HG03565 (cell line): ENCODE measurements at regions not wholly inside any gene's neighbourhood (a gene's known extent, or its start where the extent isn't known, plus 50 kb on each side); places are given as distances from the start of the nearest gene placed in this dataset.

Experiments used
- ATAC-seq: cut with Tn5 transposase; IDR thresholded peaks from one replicate; pipeline ENCODE4 v1.9.1; 2021; ENCODE audit warnings: mild to moderate bottlenecking, moderate library complexity; ENCODE audit not compliant: unreplicated experiment

DNA sequence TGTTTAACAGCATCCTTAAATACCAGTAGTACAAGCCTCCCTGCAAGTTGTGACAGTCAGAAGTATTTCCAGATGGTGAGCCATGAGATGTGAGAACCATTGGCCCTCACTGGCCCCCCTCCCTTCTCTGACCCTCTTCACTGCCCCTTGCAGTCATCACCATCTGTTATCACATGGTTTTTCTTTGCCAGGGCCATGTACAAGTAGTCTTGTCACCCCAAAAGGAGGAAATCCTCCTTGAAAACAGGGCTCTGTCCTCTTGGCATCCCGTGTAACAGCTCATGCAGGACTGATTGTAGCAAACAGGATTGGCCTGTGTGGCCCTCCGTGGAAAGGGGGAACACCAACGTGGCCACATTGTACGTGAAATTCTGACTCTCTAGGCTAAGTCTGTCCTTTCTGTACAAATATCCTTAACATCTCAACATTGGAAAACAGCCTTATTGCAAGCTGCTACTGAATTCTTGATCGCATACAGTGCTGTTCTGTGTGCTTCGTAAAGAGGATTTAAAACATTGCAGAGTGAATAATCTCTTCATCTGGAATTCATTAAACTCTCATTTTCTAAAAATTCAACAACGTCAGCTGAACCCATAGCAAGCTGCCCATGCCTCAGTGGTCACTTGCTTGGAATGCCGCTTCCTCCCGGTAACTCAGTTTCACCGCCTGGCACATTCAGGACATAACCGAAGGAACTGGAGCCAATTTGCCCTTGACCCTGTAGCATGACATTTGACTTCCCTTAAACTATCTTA lies 171.7 kb downstream of the ATPSCKMT start:
- no peak for ATAC-seq

DNA sequence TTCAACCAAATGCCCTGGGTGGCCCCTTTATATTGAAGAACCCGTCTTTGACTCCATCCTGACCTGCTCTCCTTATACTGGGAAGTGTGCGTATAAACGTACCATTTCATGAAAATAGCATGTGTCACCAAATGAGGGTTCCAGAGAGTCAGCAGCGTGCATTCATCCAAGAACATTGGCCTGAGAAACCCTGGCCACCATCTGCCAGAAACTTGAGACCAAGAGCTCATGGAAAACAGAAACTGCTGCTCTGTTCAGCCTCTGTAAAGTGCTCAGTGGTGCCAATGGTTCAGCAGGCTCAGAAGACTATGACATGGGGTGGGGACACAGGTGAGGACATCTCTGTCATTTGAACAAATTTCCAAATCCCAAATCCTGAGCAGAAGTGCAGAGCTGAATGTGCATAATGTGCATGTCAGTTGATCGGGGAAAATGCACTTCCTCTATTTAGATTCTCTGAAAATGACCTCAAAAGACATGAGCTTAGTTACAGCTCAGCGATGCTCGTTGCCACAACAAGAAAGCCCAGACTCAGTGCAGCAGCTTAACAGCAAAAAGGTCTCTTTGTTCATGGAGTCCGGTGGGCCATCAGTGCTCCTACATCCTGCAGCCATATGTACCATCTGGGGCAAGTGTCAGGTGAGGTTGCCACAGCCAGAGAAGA lies 176.1 kb downstream of the ATPSCKMT start:
- ATAC-seq: no peak

DNA sequence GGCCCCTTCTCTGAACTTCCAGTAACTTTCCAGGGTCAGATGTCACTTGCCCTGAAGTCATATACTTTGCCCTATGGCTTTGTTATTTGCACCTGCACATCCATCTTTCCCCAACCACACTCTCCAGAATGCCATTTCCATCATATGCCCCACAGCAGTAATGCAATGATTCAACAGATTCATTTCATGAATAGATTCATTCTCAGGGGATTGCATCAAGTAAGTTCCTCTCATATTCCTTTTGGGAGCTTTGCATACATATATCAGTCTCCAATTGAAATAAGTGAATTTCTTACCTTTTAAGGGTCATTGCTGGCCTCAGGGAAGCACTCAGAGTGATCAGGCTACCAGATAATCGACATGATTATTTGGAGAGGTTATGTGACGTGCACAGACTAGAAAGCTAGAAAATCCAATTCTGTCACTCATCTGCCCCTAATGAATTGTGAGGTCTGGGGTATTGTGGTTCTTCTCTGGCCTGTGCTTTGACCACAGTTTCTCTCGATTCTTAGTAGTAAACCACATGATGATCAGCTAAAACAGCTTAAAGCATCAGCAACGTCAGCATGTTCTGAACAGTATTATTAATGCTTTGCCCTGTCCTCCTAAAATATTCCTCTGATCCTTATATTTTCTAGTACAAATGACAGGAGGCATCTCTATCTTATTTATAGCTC lies 179.9 kb downstream of the ATPSCKMT start:
- no peak for ATAC-seq

DNA sequence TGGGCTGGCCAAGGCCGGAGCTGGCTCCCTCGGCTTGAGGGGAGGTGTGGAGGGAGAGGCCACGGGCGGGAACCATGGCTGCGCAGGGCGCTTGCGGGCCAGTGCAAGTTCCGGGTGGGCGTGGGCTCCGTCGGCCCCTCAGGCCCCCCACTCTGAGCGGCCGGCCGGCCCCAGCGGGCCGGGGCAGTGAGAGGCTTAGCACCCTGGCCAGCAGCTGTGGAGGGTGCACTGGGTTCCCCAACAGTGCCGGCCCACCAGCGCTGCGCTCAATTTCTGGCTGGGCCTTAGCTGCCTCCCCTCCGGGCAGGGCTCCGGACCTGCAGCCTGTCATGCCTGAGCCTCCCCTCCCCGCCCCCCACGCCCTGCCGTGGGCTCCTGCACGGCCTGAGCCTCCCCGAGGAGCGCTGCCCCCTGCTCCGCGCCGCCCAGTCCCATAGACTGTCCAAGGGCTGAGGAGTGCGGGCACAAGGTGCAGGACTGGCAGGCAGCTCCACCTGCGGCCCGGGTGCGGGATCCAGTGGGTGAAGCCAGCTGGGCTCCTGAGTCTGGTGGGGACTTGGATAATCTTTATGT lies 184.2 kb downstream of the ATPSCKMT start:
- ATAC-seq: no peak

DNA sequence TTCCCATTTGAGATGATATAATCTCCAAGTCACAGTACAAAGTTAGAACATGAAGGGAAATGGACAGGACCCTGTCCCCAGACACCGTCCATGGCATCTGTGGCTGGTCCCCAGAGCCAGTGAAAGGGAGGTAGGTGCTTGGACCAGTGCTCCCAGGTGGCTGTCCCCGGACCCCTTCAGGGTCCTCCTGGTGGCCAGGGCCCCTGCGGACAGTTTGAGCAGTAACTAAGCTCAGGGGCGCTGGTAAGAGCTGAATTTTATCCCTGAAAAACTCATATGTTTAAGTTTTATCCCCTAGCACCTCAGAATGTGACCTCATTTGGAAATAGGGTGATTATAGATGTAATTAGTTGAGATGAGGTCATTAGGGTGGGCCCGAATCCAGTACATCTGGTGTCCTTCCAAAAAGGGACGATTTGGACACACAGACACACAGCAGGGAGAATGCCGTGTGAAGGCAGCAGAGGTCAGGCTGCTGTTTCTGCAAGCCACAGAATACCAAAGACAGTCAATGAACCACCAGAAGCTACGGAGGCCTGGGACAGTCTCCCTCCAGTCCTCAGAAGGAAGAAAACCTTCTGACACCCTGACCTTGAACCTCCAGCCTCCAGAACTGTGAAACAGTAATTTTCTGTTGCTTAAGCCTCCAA lies 185.0 kb downstream of the ATPSCKMT start:
- no peak for ATAC-seq

DNA sequence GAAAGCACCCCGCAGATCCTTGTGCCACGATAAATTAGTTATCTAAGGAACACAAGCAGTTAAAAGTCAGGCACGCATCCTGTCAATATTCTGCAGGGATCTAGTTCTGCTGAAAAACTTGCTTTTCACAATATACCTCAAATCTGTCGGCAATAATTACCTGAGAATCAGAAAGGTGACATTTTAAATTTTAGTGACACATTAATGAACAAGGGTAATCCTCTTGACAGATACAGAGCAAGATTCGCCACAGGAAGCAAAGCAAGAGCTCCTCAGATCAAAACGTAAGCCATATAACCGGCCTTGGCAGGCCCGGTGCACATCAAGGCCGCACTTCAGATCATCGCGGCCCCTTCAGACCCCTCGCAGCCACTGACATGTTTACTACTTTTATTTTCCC lies 185.7 kb downstream of the ATPSCKMT start:
- no peak for ATAC-seq

DNA sequence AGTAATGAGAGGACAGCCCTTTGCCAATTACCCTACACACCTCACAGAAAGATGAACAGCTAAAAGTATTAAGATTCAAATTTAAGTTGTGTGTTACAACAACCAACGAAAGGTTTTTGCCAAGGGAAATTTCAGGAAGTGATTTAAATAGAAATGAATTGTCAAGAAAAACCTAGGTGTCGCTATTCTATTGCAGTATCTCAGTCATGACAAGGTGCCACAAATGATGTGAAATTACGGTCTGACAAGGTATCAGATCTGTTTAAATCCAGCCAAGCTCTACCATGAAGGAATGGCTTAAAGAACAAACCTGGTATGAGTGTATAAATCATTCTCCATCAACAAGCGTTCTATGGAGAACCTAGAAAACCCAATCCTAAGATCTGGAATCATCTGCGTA lies 189.7 kb downstream of the ATPSCKMT start:
- ATAC-seq: no peak

DNA sequence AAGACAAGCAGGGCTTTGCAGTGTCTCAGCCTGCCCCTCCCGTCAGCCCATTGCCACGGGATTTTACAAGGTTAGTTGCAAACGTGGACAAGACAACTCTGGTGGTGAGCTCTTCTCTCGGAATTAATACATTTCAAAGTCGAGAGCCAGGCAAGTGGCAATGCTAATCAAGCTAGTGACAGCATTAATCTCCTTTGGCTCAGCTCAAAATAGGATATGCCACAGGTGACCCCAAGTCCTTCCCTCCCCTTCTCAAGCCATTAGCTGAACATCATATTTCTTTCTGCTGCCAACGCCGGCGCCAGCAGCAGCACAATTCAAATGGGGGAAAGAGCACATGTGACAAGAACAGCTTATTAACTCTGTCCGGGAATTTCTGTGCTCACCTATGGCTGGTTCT lies 190.1 kb downstream of the ATPSCKMT start:
- no peak for ATAC-seq

DNA sequence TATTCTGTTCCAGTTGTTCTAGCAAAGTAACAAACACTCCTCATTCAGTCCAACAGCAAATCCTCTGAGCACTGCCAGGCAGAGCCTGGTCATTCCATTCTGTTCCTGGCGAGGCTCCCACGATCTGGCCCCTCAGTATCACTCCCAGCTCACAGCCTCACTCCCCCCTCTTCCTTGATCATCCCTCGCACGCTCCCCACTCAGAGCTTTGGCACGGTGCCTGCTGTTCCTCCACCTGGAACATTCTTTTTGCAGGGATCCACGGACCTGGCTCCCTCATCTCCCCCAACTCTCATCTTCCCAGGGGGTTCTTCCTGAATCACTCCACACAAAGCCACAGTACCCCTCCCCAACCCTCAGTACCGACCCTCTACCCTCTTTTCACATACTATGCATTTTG lies 192.3 kb downstream of the ATPSCKMT start:
- no peak for ATAC-seq

DNA sequence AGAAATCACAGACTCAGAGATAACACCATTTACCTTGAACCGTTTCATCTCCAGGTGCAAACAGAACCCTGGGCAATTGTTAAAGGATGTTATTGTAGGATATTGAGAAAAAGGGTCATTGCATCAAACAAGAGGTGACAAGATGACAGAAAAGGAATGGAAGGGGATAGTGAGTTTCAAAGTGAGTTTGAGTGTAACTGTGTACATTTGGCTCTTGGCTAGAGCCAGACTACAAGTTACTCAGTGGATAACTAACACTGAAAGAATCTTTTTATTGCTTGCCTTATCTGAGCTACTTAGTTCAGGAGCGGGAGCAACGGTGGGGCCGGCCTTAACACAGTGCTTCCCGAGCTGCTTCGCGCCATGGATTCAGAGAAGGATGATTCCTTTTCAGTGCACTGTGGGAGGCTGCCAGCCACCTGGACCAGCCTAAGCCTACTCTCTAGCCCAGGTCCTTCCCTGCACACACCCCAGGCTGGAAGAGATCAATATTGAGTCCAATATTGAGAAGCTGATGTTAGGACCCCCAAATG lies 193.4 kb downstream of the ATPSCKMT start:
- no peak for ATAC-seq

DNA sequence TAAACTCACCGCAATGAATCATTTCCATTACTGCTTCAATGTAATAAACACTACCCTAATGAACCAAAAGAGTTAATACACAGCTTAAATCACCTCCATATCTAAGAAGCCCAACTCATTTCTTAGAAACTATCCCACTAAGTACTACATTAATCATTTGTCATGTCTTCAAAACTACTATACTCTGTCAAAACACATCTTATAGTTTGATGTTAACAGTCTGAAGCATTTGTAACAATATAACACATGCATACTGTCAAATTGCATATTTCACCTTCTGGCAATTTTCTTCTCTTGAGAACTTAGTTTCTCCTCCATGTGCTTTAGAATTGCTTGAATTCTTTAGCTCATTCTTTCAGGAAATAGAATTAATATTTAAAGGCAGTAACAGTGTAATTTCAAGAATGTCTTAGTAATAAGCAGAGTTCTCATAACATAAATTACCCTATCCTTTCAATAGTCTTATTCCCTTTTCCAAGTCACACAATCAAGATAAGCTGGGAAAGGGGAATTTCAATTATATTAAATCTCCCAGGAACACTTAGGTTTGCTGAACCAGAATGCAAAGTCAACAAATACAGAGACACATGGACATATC lies 199.7 kb downstream of the ATPSCKMT start:
- ATAC-seq: no peak

DNA sequence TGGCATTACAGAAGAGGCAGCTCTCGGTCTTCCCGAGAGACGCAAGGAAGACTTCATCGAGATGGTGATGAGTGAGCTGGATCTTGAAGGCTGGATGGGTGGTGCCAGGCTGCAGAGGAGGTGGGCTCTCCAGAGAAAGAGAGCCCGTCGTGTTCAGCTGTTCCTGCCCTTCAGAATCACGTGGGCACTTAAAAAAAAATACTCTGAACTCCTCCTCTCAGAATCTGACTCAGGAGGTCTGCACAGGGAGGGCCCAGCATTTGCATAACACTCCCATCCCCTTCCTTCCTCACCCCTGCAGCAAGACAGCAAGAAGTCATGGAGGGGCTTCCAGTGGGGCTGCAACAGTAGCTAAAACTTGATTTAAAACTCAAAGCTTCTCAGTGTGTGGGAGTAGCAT lies 203.0 kb downstream of the ATPSCKMT start:
- no peak for ATAC-seq

DNA sequence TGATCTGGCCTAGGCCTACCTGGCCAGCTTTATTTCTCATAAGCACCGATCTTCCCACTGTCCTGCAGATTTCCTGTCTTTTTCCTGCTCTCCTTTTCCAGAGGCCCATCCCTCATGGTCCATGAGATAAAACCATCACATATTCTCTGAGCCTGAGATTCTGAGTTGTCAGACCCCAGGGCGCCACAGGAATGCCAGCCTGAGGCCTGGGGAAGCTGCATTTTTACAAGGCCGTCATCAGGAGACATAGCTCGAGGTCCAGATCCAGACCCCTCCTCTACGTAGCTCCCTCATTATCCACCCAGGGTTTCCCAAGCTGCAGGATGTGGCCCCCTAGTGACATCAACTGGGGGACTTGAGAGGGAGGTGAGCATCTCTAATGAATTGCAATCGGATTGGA lies 204.3 kb downstream of the ATPSCKMT start:
- ATAC-seq: no peak

DNA sequence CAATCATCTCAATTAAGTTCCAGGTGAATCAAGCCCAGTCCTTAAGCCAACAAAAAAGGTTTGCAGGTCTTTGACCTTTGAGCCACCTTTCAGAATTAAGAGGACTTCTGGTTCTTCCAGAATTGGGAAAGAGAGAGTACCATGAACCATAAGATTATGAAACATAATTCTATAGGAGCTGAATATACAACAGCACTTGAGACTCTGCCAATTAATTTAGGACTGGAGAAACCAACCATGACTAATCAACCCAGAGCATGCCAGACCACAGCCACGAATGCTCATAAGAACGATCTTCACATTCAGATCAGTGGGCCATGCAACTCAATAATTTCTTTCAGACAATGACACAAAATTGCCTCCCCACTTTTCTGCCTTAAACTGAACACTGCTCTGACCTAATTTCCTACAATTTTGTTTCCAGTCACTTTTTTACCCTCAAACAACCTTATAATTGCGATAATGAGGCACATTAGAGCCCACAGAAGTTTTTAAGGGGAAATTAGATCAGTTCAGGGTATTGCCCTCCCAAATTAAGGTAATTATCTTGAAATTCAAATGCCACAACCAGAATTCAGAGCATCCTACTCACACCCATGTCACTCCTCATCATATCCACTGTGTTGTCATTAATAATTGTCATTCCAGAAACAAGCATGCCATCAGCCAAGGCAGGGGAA lies 213.4 kb downstream of the ATPSCKMT start:
- ATAC-seq: no peak

DNA sequence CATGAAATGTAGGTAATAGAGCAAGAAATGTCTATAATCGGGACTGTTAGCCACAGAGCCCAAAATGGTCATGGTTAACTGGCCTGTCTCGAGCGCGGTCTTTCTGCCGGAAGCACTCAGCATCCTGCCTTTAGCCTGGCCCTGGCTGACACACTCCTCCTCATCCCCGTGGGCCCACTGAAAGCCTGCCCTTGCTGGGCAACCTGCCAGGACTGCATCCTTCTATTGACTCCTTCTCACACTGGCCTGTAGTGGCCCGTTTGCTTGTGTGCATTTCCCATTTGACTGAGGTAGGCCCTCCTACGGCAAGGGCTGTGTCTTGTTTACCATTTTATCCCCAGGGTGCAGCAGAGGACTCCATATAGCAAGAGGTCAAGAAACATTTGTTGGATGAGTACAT lies 215.7 kb downstream of the ATPSCKMT start:
- ATAC-seq: no peak

DNA sequence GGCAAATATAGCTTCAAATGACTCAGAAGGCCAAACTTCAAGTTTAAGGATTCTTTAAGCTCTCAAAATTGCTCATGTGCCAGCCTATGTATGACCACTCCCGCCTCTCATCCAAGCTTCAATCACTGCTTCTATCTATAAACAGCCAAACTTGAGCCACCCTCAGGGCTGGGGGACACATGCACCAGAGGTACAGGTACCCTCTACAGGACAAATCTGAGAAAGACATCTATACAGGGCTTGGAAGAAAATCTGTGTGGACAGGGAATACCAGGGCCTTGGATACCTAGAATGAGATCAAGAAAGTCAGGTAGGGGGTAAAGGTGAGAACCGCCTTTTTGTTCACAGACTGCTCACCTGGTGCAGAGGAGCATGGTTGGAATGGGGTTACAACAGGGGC lies 217.9 kb downstream of the ATPSCKMT start:
- ATAC-seq: no peak

DNA sequence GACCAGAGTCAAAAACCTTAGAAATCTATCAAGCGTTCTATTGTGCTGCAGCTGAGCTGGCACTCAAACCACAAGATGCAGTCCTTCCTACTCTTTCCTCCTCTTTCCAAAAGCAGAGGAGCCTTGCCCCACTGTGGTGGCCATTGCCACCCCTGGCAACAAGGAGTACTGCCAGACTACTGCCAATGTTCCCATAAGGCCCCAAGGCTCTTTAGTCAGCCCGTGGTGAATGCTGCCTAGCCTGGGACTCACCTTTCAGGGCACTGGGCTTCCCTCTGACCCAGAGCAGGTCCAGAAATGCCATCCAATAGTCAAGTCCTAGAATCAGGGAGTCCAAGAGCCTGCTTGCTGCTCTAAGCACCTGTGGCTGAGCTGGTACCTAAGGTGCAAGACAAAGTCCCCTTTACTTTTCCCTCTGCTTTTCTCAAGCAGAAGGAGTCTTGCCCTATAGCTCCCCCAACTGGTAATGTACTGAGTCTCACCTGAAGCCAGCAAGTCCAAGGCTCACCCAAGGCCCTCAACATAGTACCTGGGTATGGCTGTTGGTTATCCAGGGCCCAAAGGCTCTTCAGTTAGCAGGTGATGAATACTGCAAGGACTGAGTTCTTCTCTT lies 219.4 kb downstream of the ATPSCKMT start:
- ATAC-seq: no peak

DNA sequence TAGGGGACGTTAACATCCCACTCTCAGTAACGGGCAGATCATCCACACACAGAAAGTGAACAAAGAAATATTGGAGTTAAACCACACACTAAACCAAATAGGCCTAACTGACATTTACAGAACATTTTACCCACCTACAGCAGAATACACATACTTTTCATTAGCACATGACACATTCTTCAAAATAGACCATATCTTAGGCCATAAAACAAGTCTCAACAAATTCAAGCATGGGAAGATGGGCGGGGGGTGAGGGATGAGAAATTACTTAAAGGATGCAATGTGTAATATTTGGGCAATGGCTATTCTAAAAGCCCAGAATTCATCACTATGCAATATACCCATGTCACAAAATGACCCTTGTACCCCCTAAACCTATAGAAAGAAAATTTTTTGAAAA lies 226.2 kb downstream of the ATPSCKMT start:
- no peak for ATAC-seq

DNA sequence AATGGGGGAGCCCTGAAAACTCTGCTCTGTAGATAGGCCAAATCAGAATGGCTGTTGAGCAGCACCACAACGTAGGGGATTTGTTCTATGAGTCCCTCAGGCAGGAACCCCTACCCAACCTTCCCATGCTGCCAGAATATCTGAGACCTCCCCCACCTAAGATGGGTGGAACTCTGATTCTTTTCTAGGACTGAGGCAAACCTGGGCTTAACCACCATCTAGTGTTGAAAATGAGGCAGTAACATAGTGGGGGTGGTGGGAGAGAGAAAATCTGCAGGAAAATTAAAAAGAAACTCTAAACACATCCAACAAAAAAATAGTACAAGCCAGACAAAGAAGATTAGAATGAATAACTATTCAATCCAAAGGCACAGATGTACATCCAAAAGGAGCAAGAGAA lies 228.4 kb downstream of the ATPSCKMT start:
- ATAC-seq: no peak

DNA sequence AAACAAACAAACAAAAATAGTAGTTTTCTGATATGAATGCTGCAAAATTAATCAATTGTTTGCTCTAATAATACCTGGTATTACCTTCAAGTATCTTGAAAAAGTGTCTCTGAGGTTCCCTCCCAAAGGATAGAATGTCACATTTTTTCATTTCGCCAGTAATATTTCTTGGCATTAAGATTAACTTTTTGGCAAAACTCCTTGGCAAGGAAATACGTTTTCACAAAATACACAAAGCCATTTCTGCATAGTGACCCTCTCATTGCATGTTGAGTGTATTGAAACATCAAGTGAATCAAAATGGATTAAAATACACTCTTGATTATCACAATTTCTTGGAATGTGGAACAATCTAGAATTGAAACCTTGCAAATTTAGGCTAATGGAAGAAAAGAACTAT lies 230.5 kb downstream of the ATPSCKMT start:
- no peak for ATAC-seq
